Activated CD4-positive, alpha-beta T cell treated with anti-CD3 and anti-CD28 coated beads, Interleukin-2, amount 50 U/mL, for 4 hours (primary cell): ENCODE measurements at regions not wholly inside any gene's neighbourhood (a gene's known extent, or its start where the extent isn't known, plus 50 kb on each side); places are given as distances from the start of the nearest gene placed in this dataset.

Source experiments
- DNase-seq, 2 experiments: peaks; one replicate each; pipeline ENCODE4 v3.0.0-alpha.2; 2020

GRCh38 chr18:24993628-24994027 is 358.3 kb downstream of the ZNF521 start:
- no peak for DNase-seq

DNA sequence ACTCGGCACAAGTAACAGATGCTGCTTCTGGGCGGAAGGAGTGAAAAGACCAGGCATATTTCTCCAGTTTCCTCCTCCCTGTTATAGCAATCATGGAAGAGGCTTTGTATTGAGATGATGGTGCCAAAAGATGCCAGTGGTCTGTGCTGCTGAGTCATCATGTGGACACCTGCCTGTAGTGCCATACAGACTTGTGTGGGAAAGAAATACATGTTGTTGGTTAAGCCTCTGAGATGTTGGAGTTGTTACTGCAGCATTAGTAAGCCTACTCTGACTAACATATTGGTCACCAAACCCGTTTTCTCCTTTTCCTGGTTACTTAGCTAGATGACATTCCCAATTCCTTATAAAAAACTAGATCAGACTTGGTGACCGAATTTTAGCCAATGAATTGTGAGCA is 356.9 kb downstream of the ZNF521 start:
- no peak for DNase-seq

DNA sequence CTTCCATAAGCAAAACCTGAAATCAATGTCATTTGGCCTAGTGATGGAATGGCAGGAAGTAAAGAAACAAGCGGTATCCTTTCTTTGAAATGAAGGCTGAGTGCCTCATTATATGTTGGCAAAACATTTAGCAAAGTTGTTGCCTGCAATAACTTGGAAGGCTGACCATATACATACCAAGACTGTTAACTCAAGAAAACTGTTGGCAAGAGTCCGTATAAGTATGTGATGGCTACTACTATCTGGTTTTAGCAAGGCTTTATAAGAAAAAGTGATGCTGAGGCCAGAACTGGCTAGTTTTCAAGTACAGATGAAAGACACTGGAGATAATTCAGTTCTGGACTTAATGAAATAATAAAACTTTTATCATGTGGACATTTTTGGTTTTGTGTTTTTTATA is 356.2 kb downstream of the ZNF521 start:
- DNase-seq = no peak

DNA sequence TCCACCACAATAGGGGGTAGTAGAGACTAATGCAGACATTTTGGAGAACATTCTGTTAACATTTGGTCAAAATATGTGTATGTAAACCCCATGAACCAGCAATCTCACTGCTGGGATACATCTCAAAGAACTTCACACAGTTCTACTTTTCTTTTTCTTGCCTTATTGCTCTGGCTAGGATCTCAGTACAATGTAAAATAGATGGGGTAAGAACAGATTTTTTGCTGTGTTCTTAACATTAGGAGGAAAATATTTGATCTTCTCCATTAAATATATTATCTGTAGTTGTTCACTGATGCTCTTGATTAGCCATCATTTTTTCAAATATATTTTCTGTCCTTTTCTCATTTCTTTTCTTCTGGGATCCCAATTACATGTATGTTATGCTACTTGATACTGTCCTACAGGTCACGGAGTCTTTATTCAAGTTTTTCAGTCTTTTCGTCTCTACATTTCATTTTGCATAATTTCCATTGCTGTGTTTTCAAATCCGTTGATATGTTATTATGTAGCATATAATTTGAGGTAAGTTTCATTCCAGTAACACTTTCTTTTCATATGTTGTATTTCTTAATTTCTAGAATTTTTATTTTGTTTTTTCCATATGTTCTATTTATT is 352.2 kb downstream of the ZNF521 start:
- no peak for DNase-seq

DNA sequence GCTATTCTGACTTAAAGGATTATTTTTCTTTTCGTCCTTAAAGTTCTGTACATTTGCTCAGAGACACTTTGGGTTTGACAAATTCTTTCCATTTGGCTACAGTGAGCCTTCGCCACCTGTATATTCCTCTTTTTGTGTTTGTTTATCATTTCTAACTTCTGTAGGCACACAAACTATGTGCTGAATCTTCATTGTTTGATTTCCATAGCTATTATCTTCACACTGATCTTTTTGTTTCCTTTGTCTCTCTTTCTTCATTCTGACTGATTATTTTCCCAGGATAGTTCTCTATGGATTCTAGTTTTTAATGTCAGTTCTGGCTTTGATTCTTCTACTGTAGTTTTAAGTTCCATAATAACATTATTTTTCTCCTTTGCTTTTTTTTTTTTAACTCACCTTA is 350.2 kb downstream of the ZNF521 start:
- no peak for DNase-seq

GRCh38 chr18:25005541-25006403 is 346.2 kb downstream of the ZNF521 start:
- no peak for DNase-seq

DNA sequence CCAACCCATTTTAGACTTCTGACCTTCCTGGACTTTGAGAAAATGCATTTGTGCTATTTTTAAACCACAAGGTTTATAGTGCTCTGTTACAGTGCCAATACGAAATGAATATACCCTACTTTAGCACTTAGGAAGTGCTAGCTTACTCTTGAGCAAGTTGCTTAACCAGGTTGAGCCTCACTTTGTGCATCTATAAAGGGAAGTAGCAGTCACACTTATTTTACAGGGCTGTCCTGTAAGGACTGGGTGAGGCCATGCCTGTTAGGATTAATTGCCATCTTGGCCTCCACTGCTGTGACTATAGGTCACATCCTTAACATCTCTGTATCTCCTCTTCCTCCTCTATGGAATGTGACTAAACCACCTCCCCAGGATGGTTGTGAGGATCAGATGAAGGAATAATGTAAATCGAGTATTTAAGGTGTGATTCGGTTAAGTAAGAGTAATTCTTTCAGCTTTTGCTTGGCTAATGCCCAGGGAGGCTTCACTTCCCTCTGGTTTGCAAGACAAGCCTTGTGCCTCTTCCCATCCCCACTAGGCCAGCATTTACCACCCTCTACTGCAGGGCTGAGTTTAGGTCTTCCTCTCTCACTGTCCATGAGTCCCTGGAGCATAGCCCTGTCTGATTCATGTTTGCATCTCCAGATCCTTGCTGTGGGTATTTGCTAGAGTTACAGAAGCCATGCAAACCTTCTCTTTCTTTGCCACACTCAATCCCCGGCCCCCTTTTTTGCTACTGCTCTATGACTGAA is 341.2 kb downstream of the ZNF521 start:
- DNase-seq = no peak
